ENCODE measurements at regions not wholly inside any gene's neighbourhood (a gene's known extent, or its start where the extent isn't known, plus 50 kb on each side); places are given as distances from the start of the nearest gene placed in this dataset.

DNA sequence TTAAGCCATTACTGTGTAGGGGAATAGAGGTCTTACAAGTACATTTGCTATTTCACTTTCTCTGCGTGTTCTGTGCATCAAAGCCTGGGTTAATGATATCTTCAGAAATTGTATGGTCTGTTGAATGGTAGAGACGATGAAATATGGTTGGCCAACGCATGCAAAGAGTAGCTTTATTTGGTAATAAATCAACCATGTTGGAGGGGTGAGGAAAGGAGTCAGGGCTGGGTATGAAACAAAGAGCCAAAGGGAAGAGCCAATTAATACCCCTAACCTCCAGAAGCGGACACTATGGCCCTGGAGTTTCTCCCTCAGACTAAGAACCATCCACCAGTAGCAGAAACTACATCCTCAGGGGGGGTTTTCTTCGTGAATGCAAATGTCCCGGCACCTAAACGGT, 1974.0 kb upstream of the WWC1 start:
- H3K4me3 ChIP-seq (ENCODE audit: low read depth, low read length): no peak overlapping the region
- no peak for DNase-seq (ENCODE audit: low read depth)
- TF ChIP-seq, protein P1, sequence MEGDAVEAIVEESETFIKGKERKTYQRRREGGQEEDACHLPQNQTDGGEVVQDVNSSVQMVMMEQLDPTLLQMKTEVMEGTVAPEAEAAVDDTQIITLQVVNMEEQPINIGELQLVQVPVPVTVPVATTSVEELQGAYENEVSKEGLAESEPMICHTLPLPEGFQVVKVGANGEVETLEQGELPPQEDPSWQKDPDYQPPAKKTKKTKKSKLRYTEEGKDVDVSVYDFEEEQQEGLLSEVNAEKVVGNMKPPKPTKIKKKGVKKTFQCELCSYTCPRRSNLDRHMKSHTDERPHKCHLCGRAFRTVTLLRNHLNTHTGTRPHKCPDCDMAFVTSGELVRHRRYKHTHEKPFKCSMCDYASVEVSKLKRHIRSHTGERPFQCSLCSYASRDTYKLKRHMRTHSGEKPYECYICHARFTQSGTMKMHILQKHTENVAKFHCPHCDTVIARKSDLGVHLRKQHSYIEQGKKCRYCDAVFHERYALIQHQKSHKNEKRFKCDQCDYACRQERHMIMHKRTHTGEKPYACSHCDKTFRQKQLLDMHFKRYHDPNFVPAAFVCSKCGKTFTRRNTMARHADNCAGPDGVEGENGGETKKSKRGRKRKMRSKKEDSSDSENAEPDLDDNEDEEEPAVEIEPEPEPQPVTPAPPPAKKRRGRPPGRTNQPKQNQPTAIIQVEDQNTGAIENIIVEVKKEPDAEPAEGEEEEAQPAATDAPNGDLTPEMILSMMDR (IDR thresholded peaks at IDR 0.05; ENCODE audit: low read depth, low read length): no peak
- TF ChIP-seq, protein P2, sequence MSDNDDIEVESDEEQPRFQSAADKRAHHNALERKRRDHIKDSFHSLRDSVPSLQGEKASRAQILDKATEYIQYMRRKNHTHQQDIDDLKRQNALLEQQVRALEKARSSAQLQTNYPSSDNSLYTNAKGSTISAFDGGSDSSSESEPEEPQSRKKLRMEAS (IDR thresholded peaks at IDR 0.05; ENCODE audit: low read depth, low read length): no peak
- no peak for TF ChIP-seq POLR2A (IDR thresholded peaks at IDR 0.05; ENCODE audit: extremely low read depth, insufficient read length)
- TF ChIP-seq MYC (IDR thresholded peaks at IDR 0.05; ENCODE audit: low read depth, low read length): no peak

DNA sequence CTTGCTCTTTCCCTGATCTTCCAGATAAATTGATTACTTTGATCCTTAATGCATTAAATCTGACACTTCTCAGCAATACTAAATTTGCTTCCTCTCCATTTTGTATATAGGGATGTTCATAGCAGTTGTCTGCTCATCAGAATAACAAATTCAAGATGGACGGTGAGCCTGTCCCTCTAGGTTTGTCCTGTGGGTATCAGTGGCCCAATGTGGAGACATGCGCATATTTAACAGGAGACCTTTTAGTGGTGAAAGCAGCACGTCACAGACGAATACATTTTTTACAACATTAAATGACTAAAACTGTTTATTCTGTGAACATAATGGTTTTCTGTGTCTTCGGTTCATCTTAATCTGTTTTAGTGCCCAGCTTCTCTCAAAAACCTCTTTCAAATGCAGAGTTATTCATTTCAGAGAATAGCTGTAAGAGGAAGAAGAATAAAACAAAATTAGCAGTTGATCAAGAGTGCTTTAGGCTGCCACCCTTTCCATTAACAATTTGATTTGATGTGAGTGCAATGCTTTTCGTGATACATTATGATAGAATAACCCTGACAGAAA, 1970.4 kb upstream of the WWC1 start:
- no peak for DNase-seq (ENCODE audit: low read depth)
- no peak overlapping the region for H3K4me3 ChIP-seq (ENCODE audit: low read depth, low read length)
- TF ChIP-seq, protein P1 (IDR thresholded peaks at IDR 0.05; ENCODE audit: low read depth, low read length): no peak
- no peak for TF ChIP-seq POLR2A (IDR thresholded peaks at IDR 0.05; ENCODE audit: extremely low read depth, insufficient read length)
- no peak for TF ChIP-seq MYC (IDR thresholded peaks at IDR 0.05; ENCODE audit: low read depth, low read length)
- TF ChIP-seq, protein P2 (IDR thresholded peaks at IDR 0.05; ENCODE audit: low read depth, low read length): no peak

DNA sequence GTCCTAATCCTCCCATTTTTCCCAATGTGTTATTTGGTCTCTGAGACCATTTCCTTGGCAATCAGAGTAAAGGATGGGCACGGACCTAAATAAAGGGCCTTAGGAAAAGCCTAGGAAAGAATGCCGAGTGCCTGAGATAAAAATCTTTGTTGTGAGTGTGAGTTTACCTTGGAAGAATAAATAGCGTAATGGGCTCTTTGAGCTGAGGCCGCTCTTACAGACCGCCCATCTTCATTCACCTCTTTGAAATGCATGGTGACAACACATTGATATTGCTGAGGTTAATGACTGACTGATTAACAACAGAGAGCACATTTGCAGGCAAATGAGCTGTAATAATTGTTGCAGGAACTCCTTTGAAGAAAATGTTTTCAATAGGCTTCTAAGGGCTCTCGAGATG, 1967.1 kb upstream of the WWC1 start:
- H3K4me3 ChIP-seq (ENCODE audit: low read depth, low read length): no peak overlapping the region
- TF ChIP-seq, protein P2 (IDR thresholded peaks at IDR 0.05; ENCODE audit: low read depth, low read length): no peak
- TF ChIP-seq MYC (IDR thresholded peaks at IDR 0.05; ENCODE audit: low read depth, low read length) (no peak), POLR2A (IDR thresholded peaks at IDR 0.05; ENCODE audit: extremely low read depth, insufficient read length) (no peak)
- TF ChIP-seq, protein P1 (IDR thresholded peaks at IDR 0.05; ENCODE audit: low read depth, low read length): no peak
- no peak for DNase-seq (ENCODE audit: low read depth)

DNA sequence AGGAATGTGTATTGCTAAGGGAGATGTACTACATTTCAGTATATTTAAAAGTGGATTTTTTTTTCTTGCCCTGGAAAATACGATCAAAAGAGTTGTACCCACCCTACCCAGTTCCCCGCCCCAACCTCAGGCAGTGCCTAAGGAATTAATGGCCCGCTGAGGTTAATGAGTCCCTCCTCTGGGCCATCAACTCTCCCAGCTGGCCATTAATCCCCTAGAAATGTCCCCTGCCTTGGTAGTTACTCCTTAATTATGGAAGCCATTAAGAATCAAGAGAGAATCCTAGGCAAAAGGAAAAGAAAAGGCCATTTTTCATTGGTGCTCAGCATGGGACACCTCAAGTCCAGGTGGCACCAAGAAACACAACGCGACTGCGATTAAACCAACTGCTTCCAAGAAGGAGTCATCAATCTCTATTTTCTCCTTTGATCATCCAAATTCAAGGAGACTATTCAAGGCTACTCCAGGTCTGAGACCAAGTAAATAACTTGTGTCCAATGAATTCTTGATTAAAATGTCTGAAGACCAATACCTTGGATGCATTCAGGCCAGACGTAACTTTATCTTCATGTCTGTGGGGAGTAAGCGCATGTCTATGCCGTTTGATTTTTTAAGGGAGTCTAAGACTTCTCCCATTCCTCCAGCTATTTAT, 1962.2 kb upstream of the WWC1 start:
- no peak for DNase-seq (ENCODE audit: low read depth)
- no peak overlapping the region for H3K4me3 ChIP-seq (ENCODE audit: low read depth, low read length)
- TF ChIP-seq, protein P2 (IDR thresholded peaks at IDR 0.05; ENCODE audit: low read depth, low read length): no peak
- TF ChIP-seq POLR2A (IDR thresholded peaks at IDR 0.05; ENCODE audit: extremely low read depth, insufficient read length) (no peak), MYC (IDR thresholded peaks at IDR 0.05; ENCODE audit: low read depth, low read length) (no peak)
- TF ChIP-seq, protein P1 (IDR thresholded peaks at IDR 0.05; ENCODE audit: low read depth, low read length): no peak

DNA sequence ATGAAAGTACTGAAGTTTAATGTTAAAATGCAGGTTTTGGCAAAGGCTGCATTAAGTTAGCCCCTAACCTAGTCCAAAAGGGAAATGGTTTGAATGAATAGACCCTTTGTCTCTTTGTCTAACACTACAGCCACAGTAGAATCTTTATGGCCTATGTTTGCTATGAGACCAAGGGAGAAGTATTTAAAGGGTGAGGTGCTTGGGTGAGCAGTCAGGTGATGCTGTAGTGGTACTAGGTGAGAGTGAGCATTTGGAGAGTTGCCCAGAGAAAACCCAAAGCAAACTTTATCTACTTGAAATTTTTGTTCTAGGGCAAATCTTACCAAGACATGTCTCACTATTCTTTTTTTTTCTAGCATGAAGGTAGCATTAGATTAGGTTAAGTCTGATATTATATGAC, 1961.4 kb upstream of the WWC1 start:
- no peak for DNase-seq (ENCODE audit: low read depth)
- TF ChIP-seq POLR2A (IDR thresholded peaks at IDR 0.05; ENCODE audit: extremely low read depth, insufficient read length): no peak
- TF ChIP-seq, protein P1 (IDR thresholded peaks at IDR 0.05; ENCODE audit: low read depth, low read length): no peak
- TF ChIP-seq MYC (IDR thresholded peaks at IDR 0.05; ENCODE audit: low read depth, low read length): no peak
- TF ChIP-seq, protein P2 (IDR thresholded peaks at IDR 0.05; ENCODE audit: low read depth, low read length): no peak
- no peak overlapping the region for H3K4me3 ChIP-seq (ENCODE audit: low read depth, low read length)

All from NB4 (cell line).